Mesothelial cell of epicardium (in vitro differentiated cells): ENCODE measurements at regions not wholly inside any gene's neighbourhood (a gene's known extent, or its start where the extent isn't known, plus 50 kb on each side); places are given as distances from the start of the nearest gene placed in this dataset.

Experiments used
- DNase-seq, 2 experiments: peaks; one replicate each; pipeline ENCODE4 v3.0.0; 2021; ENCODE audit warnings: low spot score in 2 of 2; ENCODE audit not compliant: unreplicated experiment in 2 of 2
- H3K27ac Mint-ChIP-seq: 2 replicates; pipeline ENCODE4 v1.8.0; 2021; ENCODE audit warnings: mixed read lengths
- H3K27me3 Mint-ChIP-seq: 2 replicates; pipeline ENCODE4 v1.8.0; 2021; ENCODE audit warnings: low read depth, mixed read lengths
- H3K36me3 Mint-ChIP-seq: 2 replicates; pipeline ENCODE4 v1.8.0; 2021; ENCODE audit warnings: mixed read lengths
- H3K4me1 Mint-ChIP-seq: 2 replicates; pipeline ENCODE4 v1.8.0; 2021; ENCODE audit warnings: mixed read lengths
- H3K4me3 Mint-ChIP-seq: 2 replicates; pipeline ENCODE4 v1.8.0; 2021; ENCODE audit warnings: mild to moderate bottlenecking, moderate library complexity, mixed read lengths
- H3K9me3 Mint-ChIP-seq: 2 replicates; pipeline ENCODE4 v1.8.0; 2021; ENCODE audit warnings: mixed read lengths
- TF ChIP-seq, protein P1 (sequence below): fragments of 200-600 bp; sonication (generic); IDR thresholded peaks from one replicate; pipeline ENCODE4 v1.5.0; 2021; ENCODE audit warnings: antibody characterized with exemption; ENCODE audit not compliant: unreplicated experiment

DNA sequence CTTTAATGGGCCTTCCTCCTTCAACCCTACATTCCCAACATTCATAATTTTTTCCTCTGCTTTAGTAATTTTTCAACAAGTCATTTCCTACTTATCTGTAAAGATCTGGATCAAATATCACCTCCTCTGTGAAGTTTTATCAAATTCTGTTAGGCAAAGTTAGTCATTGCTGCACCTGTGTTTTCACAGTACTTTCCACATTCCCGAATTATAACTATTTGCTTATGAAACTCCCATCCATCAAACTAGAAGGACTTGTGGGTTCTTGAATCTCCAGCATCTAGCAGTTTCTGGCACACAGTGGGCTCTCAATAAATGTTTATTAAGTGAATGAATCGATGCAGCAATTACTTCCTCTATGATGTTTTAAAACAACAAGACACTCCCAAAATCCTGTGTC lies 257.6 kb downstream of the HDGFL1 start:
- Mint-ChIP-seq H3K27me3 (no peaks in the 10 kb centered on the region), H3K9me3 (peaks cover 3% of the 10 kb centered on the region), H3K36me3 (peaks cover 4% of the 10 kb centered on the region), H3K27ac (peak overlapping the region; percentile 99), H3K4me3 (no peak overlapping the region), H3K4me1 (peaks cover 40% of the 10 kb centered on the region)
- DNase-seq = no peak
- TF ChIP-seq, protein P1, sequence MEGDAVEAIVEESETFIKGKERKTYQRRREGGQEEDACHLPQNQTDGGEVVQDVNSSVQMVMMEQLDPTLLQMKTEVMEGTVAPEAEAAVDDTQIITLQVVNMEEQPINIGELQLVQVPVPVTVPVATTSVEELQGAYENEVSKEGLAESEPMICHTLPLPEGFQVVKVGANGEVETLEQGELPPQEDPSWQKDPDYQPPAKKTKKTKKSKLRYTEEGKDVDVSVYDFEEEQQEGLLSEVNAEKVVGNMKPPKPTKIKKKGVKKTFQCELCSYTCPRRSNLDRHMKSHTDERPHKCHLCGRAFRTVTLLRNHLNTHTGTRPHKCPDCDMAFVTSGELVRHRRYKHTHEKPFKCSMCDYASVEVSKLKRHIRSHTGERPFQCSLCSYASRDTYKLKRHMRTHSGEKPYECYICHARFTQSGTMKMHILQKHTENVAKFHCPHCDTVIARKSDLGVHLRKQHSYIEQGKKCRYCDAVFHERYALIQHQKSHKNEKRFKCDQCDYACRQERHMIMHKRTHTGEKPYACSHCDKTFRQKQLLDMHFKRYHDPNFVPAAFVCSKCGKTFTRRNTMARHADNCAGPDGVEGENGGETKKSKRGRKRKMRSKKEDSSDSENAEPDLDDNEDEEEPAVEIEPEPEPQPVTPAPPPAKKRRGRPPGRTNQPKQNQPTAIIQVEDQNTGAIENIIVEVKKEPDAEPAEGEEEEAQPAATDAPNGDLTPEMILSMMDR = no peak

DNA sequence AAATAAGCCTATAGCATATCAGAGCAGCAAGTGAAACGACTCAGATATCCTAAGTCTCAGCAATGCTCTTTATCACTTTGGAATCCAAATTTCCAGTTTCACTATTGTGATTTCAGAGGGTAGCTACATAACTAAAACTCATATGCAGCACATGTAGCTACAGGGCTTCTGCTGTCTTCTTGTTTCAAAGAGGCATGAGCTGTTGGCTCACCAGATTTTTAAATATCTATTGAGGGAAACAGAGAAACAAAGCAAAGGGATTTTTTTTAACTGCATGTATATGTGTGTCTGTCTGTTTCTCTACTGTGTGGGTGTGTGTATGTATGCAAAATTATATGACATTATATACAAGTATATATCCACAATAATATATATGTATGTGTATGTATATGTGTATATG lies 258.4 kb downstream of the HDGFL1 start:
- Mint-ChIP-seq H3K36me3 (peaks cover 4% of the 10 kb centered on the region), H3K4me3 (no peak overlapping the region), H3K4me1 (peaks cover 38% of the 10 kb centered on the region), H3K27me3 (no peaks in the 10 kb centered on the region), H3K9me3 (peaks cover 5% of the 10 kb centered on the region), H3K27ac (peak overlapping the region; percentile 99)
- TF ChIP-seq, protein P1 = no peak
- no peak for DNase-seq

DNA sequence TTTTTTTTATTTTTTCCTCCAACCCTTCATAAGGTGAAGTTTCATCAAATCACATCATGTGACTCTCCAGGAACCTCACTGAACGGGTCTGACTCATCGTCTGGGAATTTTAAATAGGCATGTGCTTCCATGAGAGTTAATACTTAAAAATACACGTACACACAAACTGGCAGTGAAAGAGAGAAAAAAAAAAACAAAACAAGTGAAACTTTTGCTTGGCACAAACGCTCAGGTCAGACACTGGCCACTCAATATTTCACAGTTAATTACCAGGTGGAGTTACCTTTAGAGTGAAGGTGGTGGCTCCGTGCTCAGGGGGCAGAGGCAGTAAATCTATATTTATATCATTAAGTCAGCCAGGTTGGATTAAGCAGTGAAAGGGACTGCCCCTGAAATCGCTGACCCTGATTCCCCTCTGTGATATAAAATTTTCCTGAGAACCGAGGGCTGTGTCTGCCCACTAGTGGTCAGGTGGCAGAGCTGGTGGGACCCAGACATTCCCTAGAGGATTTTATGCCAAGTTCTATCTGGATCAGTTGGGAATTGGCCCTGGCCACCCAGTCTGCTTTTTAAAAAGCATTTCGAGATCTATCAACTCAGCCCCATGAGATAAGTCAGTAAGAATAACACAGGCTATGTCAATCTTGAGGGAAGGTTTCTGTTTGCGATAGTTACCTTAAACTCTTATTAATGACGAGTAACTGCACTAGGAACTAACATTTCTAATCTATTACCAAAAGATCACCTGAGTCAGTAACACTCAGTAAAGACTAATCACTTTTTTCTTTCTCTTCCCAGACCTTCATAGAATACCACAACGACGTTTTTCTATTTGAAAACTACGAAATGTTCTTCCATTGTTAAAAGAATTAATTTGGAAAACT lies 259.1 kb downstream of the HDGFL1 start:
- Mint-ChIP-seq H3K4me1 (peaks cover 38% of the 10 kb centered on the region), H3K27me3 (no peaks in the 10 kb centered on the region), H3K36me3 (peaks cover 7% of the 10 kb centered on the region), H3K27ac (peak overlapping the region; percentile 99), H3K4me3 (peak overlapping the region; percentile 18), H3K9me3 (peaks cover 8% of the 10 kb centered on the region)
- TF ChIP-seq, protein P1 = peak; percentile 65
- DNase-seq = peak in 1 of 2 experiments; percentile 54

DNA sequence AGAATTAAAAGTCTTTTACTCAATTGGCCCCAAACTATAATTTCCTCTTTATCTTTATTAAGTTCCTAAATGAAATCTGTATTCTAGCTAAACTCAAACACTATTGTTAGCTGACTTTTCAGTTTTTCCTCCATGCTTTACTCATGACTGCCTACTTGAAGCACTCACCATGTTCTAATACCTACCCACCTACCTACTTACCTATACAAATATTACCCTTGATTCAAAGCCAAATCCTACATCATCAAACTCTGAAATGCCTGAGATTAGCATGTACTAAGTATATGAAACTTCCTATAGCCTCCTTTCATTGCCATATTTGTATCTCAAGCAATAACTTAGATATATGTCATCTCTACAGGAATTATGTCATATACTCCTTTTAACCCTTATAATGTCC lies 259.7 kb downstream of the HDGFL1 start:
- H3K4me3 Mint-ChIP-seq = no peak overlapping the region
- peaks cover 35% of the 10 kb centered on the region for H3K4me1 Mint-ChIP-seq
- peak overlapping the region; percentile 99 for H3K27ac Mint-ChIP-seq

DNA sequence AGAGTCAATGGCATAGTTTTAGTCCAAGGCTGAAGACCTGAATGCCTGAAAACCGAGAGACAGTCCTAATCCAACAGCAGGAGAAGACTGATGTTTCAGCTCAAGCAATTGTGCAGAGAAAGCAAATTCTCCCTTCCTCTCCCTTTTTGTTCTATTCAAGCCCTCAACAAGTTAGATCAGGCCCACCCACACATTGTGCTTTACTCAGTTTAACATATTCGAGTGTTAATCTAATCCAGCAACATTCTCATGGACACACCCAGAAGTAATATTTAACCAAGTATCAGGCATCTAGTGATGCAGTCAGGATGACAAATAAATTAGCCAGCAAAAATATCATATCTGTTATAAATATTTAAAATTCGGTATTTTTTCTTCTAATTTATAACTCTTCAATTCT lies 261.1 kb downstream of the HDGFL1 start:
- H3K36me3 Mint-ChIP-seq = peaks cover 12% of the 10 kb centered on the region
- no peaks in the 10 kb centered on the region for H3K27me3 Mint-ChIP-seq
- peaks cover 35% of the 10 kb centered on the region for H3K4me1 Mint-ChIP-seq
- H3K9me3 Mint-ChIP-seq = peaks cover 16% of the 10 kb centered on the region
- no peak overlapping the region for H3K4me3 Mint-ChIP-seq
- TF ChIP-seq, protein P1 = no peak
- no peak overlapping the region for H3K27ac Mint-ChIP-seq
- DNase-seq = no peak

More for the DNA sequence above, 259.7 kb downstream of the HDGFL1 start:
- Mint-ChIP-seq H3K27me3 (no peaks in the 10 kb centered on the region), H3K9me3 (peaks cover 11% of the 10 kb centered on the region), H3K36me3 (peaks cover 7% of the 10 kb centered on the region)
- no peak for DNase-seq
- TF ChIP-seq, protein P1 = no peak
